ENCODE measurements at regions not wholly inside any gene's neighbourhood (a gene's known extent, or its start where the extent isn't known, plus 50 kb on each side); places are given as distances from the start of the nearest gene placed in this dataset.

DNA sequence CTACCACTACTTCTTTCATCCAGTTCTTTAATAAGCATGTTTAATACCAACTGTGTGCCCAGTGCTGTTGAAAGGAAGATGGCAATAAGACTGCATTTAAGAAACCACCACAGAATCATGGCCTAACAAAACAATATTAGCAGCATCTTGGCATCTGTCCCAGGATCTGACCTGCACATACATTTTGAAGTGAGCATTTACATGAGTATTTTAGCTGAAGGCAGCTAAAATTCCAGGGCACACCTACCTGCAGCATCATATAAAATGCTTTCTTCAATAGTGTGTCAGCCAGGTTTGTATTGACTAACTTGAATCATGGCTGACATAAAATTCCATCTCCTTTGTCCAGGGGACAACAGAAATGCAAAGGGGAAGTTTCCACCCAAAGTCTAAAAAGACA, 65.0 kb upstream of the ARHGAP5 start:
- Mint-ChIP-seq H3K4me3 (no peak overlapping the region), H3K36me3 (ENCODE audit: low read depth) (no peaks in the 10 kb centered on the region), H3K9me3 (no peaks in the 10 kb centered on the region), H3K27me3 (ENCODE audit: low read depth) (no peaks in the 10 kb centered on the region), H3K4me1 (peaks cover 62% of the 10 kb centered on the region), H3K27ac (ENCODE audit: unreplicated experiment) (no peak overlapping the region)
- DNase-seq (ENCODE audit: low read depth, low spot score), result no peak
- TF ChIP-seq, protein P1, sequence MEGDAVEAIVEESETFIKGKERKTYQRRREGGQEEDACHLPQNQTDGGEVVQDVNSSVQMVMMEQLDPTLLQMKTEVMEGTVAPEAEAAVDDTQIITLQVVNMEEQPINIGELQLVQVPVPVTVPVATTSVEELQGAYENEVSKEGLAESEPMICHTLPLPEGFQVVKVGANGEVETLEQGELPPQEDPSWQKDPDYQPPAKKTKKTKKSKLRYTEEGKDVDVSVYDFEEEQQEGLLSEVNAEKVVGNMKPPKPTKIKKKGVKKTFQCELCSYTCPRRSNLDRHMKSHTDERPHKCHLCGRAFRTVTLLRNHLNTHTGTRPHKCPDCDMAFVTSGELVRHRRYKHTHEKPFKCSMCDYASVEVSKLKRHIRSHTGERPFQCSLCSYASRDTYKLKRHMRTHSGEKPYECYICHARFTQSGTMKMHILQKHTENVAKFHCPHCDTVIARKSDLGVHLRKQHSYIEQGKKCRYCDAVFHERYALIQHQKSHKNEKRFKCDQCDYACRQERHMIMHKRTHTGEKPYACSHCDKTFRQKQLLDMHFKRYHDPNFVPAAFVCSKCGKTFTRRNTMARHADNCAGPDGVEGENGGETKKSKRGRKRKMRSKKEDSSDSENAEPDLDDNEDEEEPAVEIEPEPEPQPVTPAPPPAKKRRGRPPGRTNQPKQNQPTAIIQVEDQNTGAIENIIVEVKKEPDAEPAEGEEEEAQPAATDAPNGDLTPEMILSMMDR (conservative IDR thresholded peaks at IDR 0.05), result no peak

DNA sequence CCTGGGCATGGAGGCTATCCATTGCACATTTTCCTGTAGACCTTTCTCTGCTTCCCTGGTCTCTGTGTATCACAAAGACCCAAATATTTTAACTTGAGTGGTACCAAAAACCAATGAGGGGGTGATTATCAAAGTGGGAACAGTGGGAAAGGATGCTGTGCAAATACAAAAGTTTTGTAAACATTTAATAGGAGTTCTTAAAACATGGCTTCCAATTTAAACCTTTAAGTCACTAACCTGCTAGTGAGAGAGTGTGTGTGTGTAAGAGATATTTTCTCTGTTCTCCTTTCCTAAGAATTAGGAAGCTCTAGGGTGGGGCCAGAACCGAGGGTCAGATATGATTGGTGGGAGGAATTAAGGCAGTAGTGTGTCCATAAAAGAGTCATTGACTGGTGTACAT, 64.5 kb upstream of the ARHGAP5 start:
- Mint-ChIP-seq H3K27ac (ENCODE audit: unreplicated experiment) (no peak overlapping the region), H3K9me3 (no peaks in the 10 kb centered on the region), H3K4me3 (no peak overlapping the region), H3K27me3 (ENCODE audit: low read depth) (no peaks in the 10 kb centered on the region), H3K36me3 (ENCODE audit: low read depth) (no peaks in the 10 kb centered on the region), H3K4me1 (peaks cover 57% of the 10 kb centered on the region)
- TF ChIP-seq, protein P1 (conservative IDR thresholded peaks at IDR 0.05), result no peak
- DNase-seq (ENCODE audit: low read depth, low spot score), result no peak

DNA sequence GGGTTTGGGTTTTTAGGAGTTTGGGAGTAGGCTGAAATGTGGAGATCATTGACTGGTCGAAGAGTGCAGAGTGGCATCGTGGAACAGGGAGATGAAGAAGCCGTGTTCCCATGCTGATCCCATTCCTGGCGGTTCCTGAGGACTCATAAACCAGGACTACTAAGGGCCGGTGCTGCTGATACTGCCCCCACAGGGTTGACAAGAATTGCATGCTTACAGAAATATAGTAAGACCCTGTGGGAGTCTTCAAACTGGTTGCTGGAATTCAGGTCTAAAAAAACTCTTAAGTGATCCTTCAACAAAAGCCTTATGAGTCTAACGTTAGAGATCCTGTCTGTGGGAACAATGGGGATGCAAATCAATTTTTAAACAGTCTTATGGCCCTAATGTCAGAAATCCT, 64.0 kb upstream of the ARHGAP5 start:
- no peak for DNase-seq (ENCODE audit: low read depth, low spot score)
- peaks cover 56% of the 10 kb centered on the region for H3K4me1 Mint-ChIP-seq
- no peaks in the 10 kb centered on the region for H3K27me3 Mint-ChIP-seq (ENCODE audit: low read depth)
- no peak overlapping the region for H3K27ac Mint-ChIP-seq (ENCODE audit: unreplicated experiment)
- no peaks in the 10 kb centered on the region for H3K9me3 Mint-ChIP-seq
- H3K36me3 Mint-ChIP-seq (ENCODE audit: low read depth), result no peaks in the 10 kb centered on the region
- TF ChIP-seq, protein P1 (conservative IDR thresholded peaks at IDR 0.05), result peak; percentile 38
- no peak overlapping the region for H3K4me3 Mint-ChIP-seq

DNA sequence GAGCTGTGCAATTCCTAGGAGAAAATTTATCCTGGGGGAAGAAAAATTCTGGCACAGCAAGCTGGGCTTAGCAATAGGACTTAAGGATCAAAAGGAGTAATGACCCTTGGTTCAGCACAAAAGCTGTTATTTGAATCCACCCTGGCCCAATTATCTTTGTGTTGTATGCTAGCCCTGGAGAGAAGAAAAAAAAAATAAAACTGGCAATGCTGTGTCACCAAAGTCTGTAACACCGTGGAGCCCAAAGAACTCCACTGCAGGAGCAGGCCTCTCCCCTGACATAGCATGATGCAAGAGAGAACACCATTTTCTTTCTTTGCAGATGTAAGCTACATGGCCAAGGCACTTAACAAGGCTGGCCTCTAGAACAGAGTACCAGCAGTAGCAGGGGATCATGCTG, 63.0 kb upstream of the ARHGAP5 start:
- TF ChIP-seq, protein P1 (conservative IDR thresholded peaks at IDR 0.05), result no peak
- H3K4me3 Mint-ChIP-seq, result no peak overlapping the region
- peak overlapping the region; percentile 74 for H3K27ac Mint-ChIP-seq (ENCODE audit: unreplicated experiment)
- no peaks in the 10 kb centered on the region for H3K36me3 Mint-ChIP-seq (ENCODE audit: low read depth)
- peaks cover 59% of the 10 kb centered on the region for H3K4me1 Mint-ChIP-seq
- no peak for DNase-seq (ENCODE audit: low read depth, low spot score)
- H3K27me3 Mint-ChIP-seq (ENCODE audit: low read depth), result no peaks in the 10 kb centered on the region
- H3K9me3 Mint-ChIP-seq, result no peaks in the 10 kb centered on the region

DNA sequence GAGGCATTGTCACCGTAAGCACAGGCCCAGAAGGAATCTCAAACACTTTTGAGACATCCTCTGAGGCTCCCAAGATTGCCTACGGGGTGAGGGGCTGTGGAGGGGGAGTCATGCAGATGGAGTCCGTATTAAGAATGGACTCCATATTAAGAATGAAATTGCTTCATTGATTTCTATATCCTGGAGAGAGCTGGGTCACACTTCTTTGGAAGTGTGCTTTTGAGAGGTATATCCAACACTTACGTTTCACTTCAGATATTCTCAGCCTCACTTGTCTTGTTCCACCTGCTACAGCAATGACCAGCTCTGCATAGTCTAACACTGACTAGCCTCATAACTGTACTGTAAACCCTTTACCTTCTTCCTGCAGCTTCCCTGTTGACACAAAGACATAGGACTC, 62.6 kb upstream of the ARHGAP5 start:
- H3K4me1 Mint-ChIP-seq, result peaks cover 59% of the 10 kb centered on the region
- no peak for DNase-seq (ENCODE audit: low read depth, low spot score)
- no peaks in the 10 kb centered on the region for H3K36me3 Mint-ChIP-seq (ENCODE audit: low read depth)
- H3K27me3 Mint-ChIP-seq (ENCODE audit: low read depth), result no peaks in the 10 kb centered on the region
- no peaks in the 10 kb centered on the region for H3K9me3 Mint-ChIP-seq
- TF ChIP-seq, protein P1 (conservative IDR thresholded peaks at IDR 0.05), result no peak
- H3K27ac Mint-ChIP-seq (ENCODE audit: unreplicated experiment), result peak overlapping the region; percentile 74
- H3K4me3 Mint-ChIP-seq, result no peak overlapping the region

DNA sequence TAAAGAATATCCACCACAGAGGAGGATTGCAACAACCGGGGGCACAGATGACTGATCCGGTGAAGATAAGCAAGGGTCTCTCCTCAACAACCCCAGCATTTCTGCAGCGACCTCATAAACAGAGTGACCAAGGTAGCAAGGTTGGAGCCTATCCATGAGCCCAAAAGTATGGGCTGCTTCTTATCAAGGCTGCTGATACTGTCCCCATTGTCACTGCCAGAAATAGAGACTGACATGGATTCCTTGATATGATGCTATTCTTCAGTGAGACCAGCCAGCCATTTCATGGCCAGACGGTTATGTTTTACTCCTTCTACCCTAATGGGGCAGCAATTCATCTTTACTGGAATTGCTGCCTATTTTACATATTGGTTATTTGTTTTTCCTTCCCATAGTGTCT, 61.9 kb upstream of the ARHGAP5 start:
- no peaks in the 10 kb centered on the region for H3K27me3 Mint-ChIP-seq (ENCODE audit: low read depth)
- peaks cover 54% of the 10 kb centered on the region for H3K4me1 Mint-ChIP-seq
- no peaks in the 10 kb centered on the region for H3K36me3 Mint-ChIP-seq (ENCODE audit: low read depth)
- TF ChIP-seq, protein P1 (conservative IDR thresholded peaks at IDR 0.05), result no peak
- H3K4me3 Mint-ChIP-seq, result no peak overlapping the region
- DNase-seq (ENCODE audit: low read depth, low spot score), result no peak
- no peak overlapping the region for H3K27ac Mint-ChIP-seq (ENCODE audit: unreplicated experiment)
- no peaks in the 10 kb centered on the region for H3K9me3 Mint-ChIP-seq

Measured in neural crest cell (in vitro differentiated cells).